Amniotic epithelial cell (primary cell): ENCODE measurements at regions not wholly inside any gene's neighbourhood (a gene's known extent, or its start where the extent isn't known, plus 50 kb on each side); places are given as distances from the start of the nearest gene placed in this dataset.
"Not testable (repeated sequence)": the region's sequence is repeated elsewhere in the genome, so short reads cannot be mapped to it uniquely, and the experiment has no call there.

Experiments
- DNase-seq: peaks from one replicate; pipeline ENCODE4 v3.0.0-alpha.2; 2010; ENCODE audit warnings: low read depth

DNA sequence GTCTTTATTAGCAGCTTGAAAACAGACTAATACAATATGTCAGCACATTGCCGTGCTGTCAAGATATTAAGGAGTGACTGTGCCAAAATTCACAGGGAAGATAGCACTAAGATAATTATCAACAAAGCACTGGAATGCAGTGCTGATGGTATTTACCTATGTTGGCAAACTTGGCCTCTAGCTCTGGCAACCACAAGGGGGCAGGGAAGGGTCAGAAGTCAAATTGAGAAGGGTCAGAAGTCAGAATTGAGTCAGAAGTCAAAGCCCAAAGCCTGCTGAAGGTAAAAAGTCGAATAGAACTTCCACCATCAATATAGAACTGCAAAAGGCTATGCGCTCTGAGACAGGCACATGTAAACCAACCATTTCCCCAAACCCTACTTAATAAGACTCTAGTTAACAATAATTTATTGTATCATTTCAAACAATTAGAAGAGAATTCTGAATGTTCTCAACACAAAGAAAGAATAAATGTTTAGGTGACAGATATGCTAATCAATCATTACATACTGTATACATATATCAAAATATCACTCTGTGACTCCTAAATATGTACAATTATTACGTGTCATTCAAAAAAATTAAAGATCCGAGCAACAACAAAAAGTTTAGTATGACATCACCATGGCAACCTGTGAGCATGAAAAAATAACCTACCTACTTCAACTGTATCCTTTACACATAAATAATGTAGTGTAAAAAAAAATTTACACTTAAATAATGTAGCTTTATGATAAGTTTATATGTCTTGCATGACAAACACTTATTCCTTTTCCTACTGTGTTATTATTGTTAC is 916.1 kb downstream of the KCNJ2 start:
- DNase-seq = peak; percentile 27

DNA sequence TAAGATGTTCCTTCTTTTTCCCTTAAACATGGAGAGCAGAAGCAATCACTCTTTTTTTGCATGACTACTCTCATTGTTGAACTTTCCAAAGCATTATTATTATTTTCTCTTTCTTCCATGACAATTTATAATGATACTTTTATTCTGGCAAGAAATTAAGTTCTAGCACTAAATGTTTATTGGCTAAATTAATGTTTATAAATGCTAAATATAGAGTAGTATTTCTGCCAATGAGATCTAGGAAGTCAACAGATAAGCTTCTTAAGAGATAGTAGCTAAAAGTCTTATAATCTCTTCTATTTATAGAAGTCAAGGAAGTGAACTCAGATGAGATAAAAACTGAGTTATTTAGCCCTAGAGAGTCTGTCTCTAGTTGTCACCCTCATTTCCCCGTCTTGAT is 920.1 kb downstream of the KCNJ2 start:
- DNase-seq = no peak

DNA sequence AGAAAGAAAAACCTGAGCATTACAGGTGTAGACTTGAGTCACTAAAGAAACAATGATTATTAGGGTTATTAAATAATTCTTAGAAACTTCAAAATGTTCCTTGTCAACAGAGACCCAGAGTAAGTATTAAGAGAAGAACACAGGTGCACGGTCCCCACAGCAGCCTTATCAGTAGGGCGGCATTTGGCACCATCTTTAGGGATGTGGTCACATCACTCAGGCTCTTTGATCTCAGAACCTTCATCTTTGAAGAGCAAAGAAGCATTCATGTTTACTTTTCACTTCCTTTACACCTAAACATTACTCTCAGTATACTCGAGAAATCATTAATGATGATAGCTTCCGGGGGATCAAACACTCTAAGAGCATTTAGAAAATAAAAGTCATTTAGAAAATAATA is 928.7 kb downstream of the KCNJ2 start:
- DNase-seq = no peak

DNA sequence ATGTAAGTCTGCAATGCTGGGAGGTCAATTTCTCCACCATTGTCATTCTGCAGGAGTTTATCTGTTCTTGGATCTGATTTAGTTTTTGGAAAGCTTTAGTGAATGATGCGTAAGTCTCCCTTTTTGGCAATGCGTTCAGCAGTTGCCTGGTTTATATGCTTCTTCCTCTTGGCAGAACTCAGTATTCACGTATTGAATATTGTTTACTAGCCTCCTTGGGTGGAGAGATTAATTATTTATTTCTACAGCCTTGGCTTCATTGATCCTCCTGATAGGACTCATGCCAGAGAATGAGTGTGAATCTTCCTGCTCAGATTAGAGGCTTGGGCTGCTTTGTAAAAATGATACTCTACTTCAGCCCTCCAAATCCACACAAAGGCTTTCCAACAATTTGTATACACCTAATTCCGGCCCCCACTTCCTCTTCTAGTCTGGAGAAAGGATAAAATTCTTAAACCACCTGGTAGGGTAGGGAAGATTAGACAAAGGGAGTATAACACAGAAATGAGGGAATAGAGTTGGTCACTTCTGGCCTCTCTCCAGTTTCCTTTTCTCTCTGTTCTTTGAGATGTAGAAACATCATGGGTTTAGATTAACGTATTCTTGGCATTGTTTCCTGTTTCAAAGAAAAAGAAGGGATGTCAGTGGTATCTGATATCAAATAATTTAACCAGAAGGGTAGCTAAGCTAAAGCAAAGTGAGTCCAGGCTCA is 929.8 kb downstream of the KCNJ2 start:
- DNase-seq = no peak

DNA sequence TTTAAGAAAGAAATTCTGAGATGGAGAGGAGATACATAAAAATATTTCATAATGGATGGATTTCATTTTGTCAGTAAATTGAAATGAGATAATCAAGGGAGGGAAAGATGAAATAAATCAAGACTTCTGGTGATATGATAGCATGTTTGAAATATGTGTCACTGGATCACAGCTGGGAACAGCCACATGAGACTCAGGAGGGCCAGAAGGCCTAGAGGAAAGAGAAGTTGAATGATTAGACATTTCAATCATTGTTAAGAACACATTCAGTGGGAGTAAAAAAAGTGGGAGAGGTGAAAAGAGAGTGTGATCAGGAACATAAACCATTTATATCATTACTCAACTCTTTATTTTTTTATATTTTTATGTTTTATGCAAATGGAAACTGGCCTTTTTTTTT is 933.4 kb downstream of the KCNJ2 start:
- DNase-seq = no peak

DNA sequence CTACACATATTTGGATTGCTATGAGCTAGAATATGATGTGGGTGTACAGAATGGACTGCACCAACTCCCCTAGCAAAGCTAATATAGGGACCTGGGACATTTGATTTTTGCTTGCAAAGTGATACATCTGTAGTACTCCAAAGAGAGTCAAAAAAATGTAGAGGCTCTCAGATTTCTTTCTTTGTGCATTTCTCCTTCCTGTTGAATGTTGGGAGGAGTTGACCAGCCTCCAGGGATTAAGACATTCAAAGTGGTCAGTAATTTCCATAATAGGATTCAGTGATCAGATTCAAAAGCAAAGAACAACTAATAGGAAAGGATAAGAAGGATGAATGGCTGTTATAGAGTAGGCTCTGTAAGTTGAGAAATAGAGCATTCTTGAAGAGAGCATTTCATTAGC is 934.9 kb downstream of the KCNJ2 start:
- DNase-seq = no peak

DNA sequence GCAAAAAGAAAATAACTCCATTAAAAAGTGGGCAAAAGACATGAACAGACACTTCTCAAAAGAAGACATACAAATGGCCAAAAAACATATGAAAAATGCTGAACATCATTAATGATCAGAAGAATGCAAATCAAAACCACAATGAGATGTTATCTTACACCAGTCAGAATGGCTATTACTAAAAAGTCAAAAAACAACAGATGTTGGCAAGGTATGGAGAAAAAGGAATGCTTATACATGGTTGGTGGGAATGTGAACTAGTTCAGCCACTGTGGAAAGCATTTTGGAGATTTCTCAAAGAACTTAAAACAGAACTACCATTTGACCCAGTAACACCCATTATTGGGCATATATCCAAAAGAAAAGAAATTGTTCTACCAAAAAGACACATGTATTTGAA is 936.7 kb downstream of the KCNJ2 start:
- DNase-seq = not testable (repeated sequence)

DNA sequence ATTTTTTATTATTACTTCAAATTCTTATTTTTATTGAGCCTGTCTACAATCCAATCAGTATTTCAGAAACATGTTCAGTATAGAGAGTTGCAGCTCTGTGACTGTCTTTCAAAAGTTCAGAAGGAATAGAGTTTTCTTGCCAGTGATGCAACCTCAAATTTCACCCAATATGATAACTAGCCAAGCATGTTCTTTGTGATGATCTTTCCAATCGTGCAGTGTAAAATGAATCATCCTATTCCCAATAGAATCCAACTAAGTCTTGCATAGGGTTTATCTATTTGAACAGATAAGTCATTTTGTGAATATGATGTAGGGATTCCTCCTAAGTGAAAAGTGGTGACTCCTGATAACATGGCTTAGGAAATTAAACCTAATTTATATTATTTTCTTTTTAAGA is 937.8 kb downstream of the KCNJ2 start:
- no peak for DNase-seq

DNA sequence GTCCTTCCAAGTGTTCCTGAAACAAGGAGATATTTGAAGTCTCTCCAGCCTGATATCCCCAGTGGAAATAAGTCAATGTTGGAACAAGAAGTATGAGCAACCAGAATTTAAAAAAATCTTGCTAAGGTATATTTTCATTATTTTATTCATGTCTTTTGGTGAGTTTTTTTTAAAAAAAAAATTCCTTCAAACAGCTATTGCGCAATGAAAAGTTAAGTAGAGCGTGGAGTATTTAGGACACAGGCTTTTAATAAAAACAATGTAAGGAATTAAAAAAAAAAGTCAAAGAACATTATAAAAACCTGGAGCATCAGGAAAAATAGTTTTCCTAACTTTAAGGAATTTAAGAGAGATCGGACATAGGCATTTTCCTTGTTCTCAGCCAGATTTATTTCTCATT is 940.4 kb downstream of the KCNJ2 start:
- DNase-seq = no peak

DNA sequence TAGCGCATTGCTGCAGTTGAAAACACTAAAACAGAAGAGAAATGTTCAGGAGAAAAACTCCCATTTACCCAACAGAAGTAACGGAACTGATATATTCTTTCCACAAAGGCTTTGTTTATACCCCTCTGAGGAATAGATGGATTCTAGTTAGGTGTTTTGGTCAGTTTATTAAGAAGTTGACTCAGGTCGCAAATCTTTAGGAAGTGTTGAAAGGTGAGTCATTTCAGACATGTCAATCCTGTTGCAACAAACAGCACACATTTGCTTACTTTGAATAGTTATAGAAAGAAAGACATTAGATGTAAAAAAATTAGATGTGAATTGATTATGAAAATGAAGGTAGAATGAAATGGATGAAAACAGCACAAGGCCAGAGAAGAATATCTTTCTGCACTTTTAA is 941.0 kb downstream of the KCNJ2 start:
- peak; percentile 54 for DNase-seq

DNA sequence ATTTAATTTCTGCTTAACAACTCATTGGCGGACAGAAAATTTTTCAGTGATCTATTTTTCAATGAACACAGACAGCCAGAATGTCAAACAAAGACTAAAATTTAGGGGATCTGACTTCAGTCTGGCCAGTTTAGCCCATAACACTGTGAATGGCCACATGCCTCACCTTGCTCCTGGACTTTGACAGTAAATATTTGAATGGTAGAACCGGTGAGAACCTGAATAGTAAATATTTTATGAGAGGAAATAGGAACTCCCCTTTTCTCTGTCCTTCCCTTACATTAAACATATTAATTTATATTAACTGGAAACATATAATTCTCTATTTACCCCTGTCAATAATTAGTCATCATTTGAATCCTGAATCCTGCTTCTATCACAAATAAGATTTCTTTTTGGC is 942.1 kb downstream of the KCNJ2 start:
- no peak for DNase-seq

DNA sequence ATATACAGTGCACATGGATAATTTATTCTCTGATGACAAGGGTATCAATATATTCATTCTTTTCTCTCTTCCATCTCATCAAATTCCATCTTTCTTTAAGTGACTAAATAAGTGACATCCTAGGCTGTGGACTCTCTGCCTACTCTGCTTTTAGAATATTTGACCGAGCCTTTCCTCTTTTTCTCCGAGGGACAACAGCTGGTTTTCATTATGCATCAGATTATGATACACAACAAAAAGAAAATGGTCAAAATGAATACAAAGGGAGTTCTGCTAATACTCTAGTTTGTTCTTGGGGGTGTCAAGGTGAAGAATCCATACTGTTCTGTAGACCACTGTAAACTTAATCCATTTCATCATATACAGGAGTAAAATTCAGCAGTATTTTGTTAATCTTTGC is 942.6 kb downstream of the KCNJ2 start:
- DNase-seq = no peak

DNA sequence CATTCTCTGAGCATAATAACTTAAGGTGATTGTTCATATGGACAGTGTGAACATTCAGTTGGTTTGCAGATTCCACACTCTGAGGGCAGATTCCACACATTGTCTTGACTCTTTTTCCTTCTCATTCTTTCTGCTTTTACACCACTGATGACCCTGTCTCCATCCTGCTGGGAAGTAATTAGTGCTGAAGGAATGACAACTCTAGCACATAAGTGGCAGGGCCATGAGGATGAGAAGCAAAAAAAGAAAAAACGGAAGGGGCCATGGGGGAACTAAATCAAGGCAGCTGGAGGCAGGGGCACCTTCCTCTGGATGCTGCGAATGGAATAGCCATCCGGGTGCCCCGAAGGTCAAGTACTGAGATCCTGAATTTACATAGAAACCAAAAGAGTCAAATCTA is 944.0 kb downstream of the KCNJ2 start:
- DNase-seq = no peak

DNA sequence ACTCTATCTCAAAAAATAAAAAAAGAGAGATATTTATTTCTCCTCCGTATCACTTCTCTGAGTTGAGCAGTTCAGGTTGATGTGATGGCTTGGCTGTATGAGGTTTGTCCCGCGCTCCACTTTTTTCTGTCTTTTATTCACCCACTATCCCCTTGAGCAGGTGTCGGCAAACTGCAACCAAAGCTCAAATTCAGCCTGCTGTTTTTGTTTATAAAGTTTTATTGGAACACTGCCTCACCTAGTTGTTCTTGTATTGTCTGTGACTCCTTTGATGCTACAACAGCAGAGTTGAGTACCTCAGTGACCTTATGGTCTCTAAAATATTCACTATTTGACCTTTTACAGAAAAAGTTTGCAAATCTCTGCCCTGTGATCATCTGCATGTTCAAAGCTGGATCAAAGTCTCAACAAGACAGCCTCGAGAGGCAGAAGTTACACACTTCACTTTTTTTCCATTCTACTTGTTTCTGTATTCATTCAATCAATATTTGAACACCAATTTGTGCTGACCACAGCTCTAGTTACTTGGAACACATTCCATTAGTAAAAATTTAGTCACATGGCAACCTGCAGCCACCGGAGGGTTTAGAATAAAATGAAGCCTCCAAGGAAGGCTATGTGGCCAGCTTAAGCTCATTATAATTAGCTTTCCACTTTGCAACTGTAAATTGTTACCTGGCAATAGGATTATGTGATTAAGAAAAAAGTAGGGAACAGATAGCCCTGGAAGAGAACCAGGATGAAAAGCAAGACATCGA is 945.8 kb downstream of the KCNJ2 start:
- no peak for DNase-seq

DNA sequence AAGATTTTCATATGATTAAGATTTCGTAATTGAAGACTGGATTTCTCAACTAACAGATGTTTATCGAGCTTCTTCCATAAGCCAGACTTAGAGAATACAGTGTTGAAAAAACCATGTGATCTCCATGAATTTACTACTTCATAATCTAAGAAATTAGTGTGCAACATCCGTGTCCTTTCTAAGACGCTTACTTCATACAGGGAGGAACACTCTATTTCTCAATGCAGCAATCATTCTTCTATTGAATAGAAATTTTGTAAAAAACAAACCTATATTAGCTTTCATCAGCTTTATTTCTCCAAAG is 946.3 kb downstream of the KCNJ2 start:
- peak; percentile 64 for DNase-seq

DNA sequence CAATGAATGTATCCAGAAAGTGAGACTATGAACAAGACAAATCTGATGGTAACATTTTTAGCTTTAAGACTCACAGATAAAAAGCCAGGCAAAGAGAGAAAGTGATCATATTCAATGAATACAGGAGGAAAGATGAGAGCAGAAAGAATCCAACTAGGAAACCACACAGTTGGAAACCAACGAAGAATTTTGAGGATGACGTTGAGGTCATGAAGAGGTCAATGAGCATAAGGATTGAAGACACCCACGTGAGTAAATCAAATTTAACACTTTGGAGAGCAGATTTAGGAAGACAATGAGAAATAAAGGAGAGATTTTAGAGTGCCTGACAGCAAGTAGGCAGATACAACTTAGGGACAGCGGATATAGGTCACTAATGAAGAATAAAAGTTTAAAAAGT is 948.1 kb downstream of the KCNJ2 start:
- peak; percentile 29 for DNase-seq

DNA sequence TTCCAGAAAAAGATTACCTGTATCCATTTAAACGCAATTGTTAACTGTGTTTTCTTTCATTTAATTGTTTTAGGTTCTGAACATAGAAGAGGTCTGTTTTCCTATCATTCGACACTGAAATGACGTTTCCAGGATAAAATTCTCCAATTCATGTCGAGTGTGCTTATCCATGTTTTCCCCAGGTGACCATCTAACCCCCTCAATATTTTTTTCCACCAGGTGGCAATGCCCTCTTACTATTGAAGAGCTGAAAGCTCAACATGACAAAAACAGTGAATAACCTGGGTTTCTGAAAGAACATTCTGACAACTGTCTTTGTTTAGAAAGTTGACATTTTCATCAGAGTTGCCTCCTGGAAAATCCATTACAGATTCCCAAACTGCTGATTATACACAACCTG is 948.7 kb downstream of the KCNJ2 start:
- peak; percentile 14 for DNase-seq

DNA sequence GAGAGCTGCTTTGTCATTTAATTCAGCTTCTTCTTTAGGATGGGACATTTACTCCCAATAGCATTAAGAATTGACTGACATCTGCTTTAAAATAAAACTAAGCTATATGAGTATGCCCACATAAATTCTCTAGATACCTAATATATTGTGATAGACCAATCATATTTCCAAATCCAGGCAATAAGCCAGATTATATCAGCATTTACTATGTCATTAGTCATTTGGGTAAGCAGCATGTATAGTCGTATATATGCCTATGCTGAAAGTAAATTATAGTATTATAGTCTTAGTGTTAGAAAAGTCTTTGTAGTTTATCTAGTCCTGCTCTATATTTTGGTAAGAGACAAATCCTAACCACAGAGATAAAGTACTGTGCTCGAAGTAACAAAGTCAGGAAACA is 958.1 kb downstream of the KCNJ2 start:
- DNase-seq = peak; percentile 54

DNA sequence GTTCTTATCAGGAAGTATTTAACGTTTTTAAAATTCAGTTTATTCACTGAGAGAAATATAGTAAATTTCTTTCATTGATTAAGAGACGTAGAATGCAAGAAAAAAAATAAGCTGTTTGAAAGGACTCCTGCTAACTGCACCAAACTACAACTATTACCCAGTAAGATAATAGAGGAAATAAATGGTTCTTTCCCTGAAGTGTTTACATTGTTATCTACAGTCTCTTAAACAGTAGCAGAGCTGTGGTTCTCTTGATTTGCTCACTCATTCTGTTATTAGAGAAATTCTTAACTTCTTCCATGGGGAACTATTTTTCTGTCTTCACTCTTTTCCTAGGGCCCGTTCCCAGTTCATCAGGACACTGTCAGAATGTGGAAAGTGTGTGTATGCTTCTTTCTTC is 973.0 kb downstream of the KCNJ2 start:
- DNase-seq = peak; percentile 36

DNA sequence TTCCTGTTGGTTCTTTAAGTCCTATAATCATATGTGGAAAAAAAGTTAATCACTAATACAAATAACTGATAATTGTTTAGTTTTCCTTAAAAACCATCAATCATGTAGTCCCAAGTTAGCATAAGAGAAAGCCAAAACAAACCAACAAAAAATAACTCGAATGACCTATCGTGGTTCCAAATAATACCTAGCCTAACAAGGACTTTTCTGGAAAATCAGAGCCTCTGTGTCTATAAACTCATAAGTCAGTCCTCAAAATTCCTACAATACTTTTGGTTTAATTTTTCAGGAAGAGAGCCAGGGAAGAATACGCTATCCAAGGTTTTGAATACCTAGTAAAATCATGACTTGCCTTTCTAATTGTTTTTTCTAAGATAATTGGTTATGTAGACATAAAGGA is 975.3 kb upstream of the SOX9 start:
- peak; percentile 7 for DNase-seq

DNA sequence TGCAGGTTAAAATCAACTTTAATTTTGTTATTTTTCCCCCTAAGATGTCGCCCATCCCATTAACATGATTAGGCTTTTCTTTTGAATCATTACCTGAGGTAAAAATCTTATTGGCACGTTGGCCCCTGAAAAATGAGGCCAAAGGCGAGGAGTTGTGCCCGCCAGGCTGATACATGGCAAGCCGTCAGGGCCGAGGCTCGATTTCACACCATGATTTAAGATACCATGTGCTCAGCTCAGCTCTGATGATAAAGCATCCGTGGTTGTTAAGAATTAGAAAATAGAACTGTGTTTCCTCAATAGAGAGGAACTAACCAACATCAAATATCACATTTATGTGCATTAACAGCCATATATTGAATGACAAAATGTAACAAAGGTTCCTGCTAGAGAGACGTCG is 972.9 kb upstream of the SOX9 start:
- DNase-seq = no peak

DNA sequence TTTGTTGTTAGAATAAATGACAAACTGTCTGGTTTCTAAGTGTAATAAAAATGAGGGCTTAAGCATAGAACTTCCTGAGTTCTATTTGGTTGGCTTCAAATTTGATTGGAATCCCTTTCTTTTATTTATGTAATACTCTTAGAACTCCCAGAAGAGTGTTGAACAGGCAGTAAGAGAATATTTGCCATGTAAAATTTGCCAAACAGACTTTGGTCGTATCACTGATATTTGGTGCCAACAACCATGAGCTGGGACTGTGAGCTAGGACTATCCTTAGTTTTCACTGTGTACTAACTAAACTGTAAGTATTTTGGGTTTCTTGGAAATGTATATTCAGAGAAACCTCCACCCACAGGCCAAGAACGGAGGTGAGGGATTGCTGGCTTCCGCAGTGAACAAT is 971.2 kb upstream of the SOX9 start:
- no peak for DNase-seq

DNA sequence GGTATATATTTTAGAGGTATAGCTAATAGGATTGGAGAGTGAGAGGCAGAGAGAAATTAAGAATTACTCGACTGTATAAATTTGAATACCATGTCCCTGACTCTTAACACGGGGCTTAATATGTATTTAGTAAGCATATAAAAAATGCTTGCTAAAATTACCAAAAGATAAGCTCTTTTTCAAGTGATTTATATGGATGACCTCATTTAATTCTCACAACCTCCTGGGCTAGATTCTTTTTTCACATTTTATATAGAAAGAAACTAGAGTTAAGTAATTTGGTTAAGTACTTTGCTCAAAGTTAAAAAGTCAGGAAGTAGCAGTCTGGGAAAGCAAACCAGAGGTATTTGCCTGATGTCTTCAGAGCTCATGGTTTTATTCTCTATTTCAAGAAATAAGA is 963.5 kb upstream of the SOX9 start:
- no peak for DNase-seq
